H9 (cell line): ENCODE measurements at regions not wholly inside any gene's neighbourhood (a gene's known extent, or its start where the extent isn't known, plus 50 kb on each side); places are given as distances from the start of the nearest gene placed in this dataset.

ENCODE experiments used
- DNase-seq: peaks from one replicate; pipeline ENCODE4 v3.0.0-alpha.2; 2017
- H2AFZ ChIP-seq: one replicate; pipeline ENCODE4 v1.6.1; 2013; ENCODE audit warnings: mild to moderate bottlenecking, low read length, control low read depth, moderate library complexity
- H2AK5ac ChIP-seq: 2 replicates; pipeline ENCODE4 v1.6.1; 2013; ENCODE audit warnings: low read length, control low read depth, mixed read lengths; ENCODE audit not compliant: insufficient read length
- H2BK120ac ChIP-seq: one replicate; pipeline ENCODE4 v1.6.1; 2013; ENCODE audit warnings: low read depth, mild to moderate bottlenecking, low read length, control low read depth, inconsistent platforms; ENCODE audit not compliant: poor library complexity, severe bottlenecking
- H2BK12ac ChIP-seq: 2 replicates; pipeline ENCODE4 v1.6.1; 2013; ENCODE audit warnings: low read length, control low read depth, mixed read lengths, low read depth; ENCODE audit not compliant: insufficient read length
- H2BK15ac ChIP-seq: 2 replicates; pipeline ENCODE4 v1.6.1; 2013; ENCODE audit warnings: low read depth, low read length, control low read depth
- H2BK20ac ChIP-seq: one replicate; pipeline ENCODE4 v1.6.1; 2013; ENCODE audit warnings: low read depth, mild to moderate bottlenecking, low read length, control low read depth, inconsistent platforms; ENCODE audit not compliant: poor library complexity, severe bottlenecking
- H2BK5ac ChIP-seq: 2 replicates; pipeline ENCODE4 v1.6.1; 2013; ENCODE audit warnings: low read length, control low read depth, mixed read lengths; ENCODE audit not compliant: insufficient read length
- H3K14ac ChIP-seq: 2 replicates; pipeline ENCODE4 v1.6.1; 2013; ENCODE audit warnings: low read length, control low read depth; ENCODE audit not compliant: insufficient read depth
- H3K18ac ChIP-seq: 2 replicates; pipeline ENCODE4 v1.6.1; 2013; ENCODE audit warnings: low read depth, mild to moderate bottlenecking, mixed read lengths, low read length, control low read depth; ENCODE audit not compliant: insufficient read length
- H3K23ac ChIP-seq: 2 replicates; pipeline ENCODE4 v1.6.1; 2013; ENCODE audit warnings: low read length, control low read depth, mixed read lengths, low read depth; ENCODE audit not compliant: insufficient read length
- H3K23me2 ChIP-seq: 2 replicates; pipeline ENCODE4 v1.6.1; 2013; ENCODE audit warnings: low read depth, mild to moderate bottlenecking, mixed read lengths, low read length, control low read depth; ENCODE audit not compliant: insufficient read length, poor library complexity, severe bottlenecking
- H3K27ac ChIP-seq: 2 replicates; pipeline ENCODE4 v1.5.1; 2013; ENCODE audit warnings: low read length, control low read depth, mixed read lengths, low read depth; ENCODE audit not compliant: insufficient read length
- H3K27me3 ChIP-seq: 2 replicates; pipeline ENCODE4 v1.6.1; 2013; ENCODE audit warnings: low read length, control low read depth, inconsistent platforms; ENCODE audit not compliant: insufficient read depth
- H3K4ac ChIP-seq: 2 replicates; pipeline ENCODE4 v1.6.1; 2013; ENCODE audit warnings: low read depth, mild to moderate bottlenecking, control low read depth, inconsistent platforms, low read length, moderate library complexity
- H3K4me1 ChIP-seq: 2 replicates; pipeline ENCODE4 v1.6.1; 2013; ENCODE audit warnings: low read length, control low read depth, inconsistent platforms; ENCODE audit not compliant: insufficient read depth
- H3K4me2 ChIP-seq: 2 replicates; pipeline ENCODE4 v1.6.1; 2013; ENCODE audit warnings: low read length, control low read depth, mixed read lengths; ENCODE audit not compliant: insufficient read length, insufficient read depth
- H3K56ac ChIP-seq: 2 replicates; pipeline ENCODE4 v1.6.1; 2013; ENCODE audit warnings: low read depth, mild to moderate bottlenecking, mixed read lengths, low read length, control low read depth; ENCODE audit not compliant: insufficient read length
- H3K79me1 ChIP-seq: 2 replicates; pipeline ENCODE4 v1.6.1; 2013; ENCODE audit warnings: low read depth, mild to moderate bottlenecking, moderate library complexity, low read length, control low read depth, inconsistent platforms; ENCODE audit not compliant: insufficient read depth, poor library complexity, severe bottlenecking
- H3K79me2 ChIP-seq: 2 replicates; pipeline ENCODE4 v1.6.1; 2013; ENCODE audit warnings: low read length, control low read depth, inconsistent platforms; ENCODE audit not compliant: insufficient read depth
- H3K9ac ChIP-seq: 2 replicates; pipeline ENCODE4 v1.6.1; 2013; ENCODE audit warnings: low read length, control low read depth, mixed read lengths; ENCODE audit not compliant: insufficient read length; ENCODE audit errors: extremely low read depth
- H3K9me3 ChIP-seq: one replicate; pipeline ENCODE4 v1.6.1; 2013; ENCODE audit warnings: low read depth, low read length, inconsistent platforms; ENCODE audit not compliant: control insufficient read depth
- H3T11ph ChIP-seq: one replicate; pipeline ENCODE4 v1.6.1; 2013; ENCODE audit warnings: mild to moderate bottlenecking, low read length, control low read depth, inconsistent platforms
- H4K20me1 ChIP-seq: one replicate; pipeline ENCODE4 v1.6.1; 2013; ENCODE audit not compliant: control insufficient read depth, insufficient read length, insufficient read depth
- H4K5ac ChIP-seq: 2 replicates; pipeline ENCODE4 v1.6.1; 2013; ENCODE audit warnings: low read depth, mild to moderate bottlenecking, mixed read lengths, low read length, control low read depth; ENCODE audit not compliant: insufficient read length
- H4K8ac ChIP-seq: replicated peaks from 2 replicates; pipeline ENCODE4 v1.6.1; 2013; ENCODE audit warnings: low read length, control low read depth, mixed read lengths, low read depth; ENCODE audit not compliant: insufficient read length
- H4K91ac ChIP-seq: 2 replicates; pipeline ENCODE4 v1.6.1; 2013; ENCODE audit warnings: low read depth, mild to moderate bottlenecking, moderate library complexity, mixed read lengths, low read length, control low read depth; ENCODE audit not compliant: insufficient read length
- H3K27ac Mint-ChIP-seq, 3 experiments: 2 replicates in 2 of 3; 3 replicates in 1 of 3; pipeline ENCODE4 v1.8.0; 2020 to 2021; ENCODE audit warnings: mixed read lengths in 3 of 3, mild to moderate bottlenecking in 1 of 3, moderate library complexity in 1 of 3
- H3K27me3 Mint-ChIP-seq: 2 replicates; pipeline ENCODE4 v1.8.0; 2021; ENCODE audit warnings: low read depth, mild to moderate bottlenecking, moderate library complexity, mixed read lengths
- H3K36me3 Mint-ChIP-seq, 3 experiments: 2 replicates in 2 of 3; 3 replicates in 1 of 3; pipeline ENCODE4 v1.8.0; 2020 to 2021; ENCODE audit warnings: low read depth in 3 of 3, mixed read lengths in 3 of 3; ENCODE audit not compliant: insufficient read depth in 1 of 3
- H3K4me1 Mint-ChIP-seq, 2 experiments: 2 replicates each; pipeline ENCODE4 v1.8.0; 2020; ENCODE audit warnings: mixed read lengths in 2 of 2
- H3K4me3 Mint-ChIP-seq, 2 experiments: 2 replicates in 1 of 2; 3 replicates in 1 of 2; pipeline ENCODE4 v1.8.0; 2020 to 2021; ENCODE audit warnings: mild to moderate bottlenecking in 2 of 2, mixed read lengths in 2 of 2, moderate library complexity in 1 of 2
- H3K9me3 Mint-ChIP-seq, 2 experiments: 2 replicates in 1 of 2; 3 replicates in 1 of 2; pipeline ENCODE4 v1.8.0; 2020; ENCODE audit warnings: mild to moderate bottlenecking in 2 of 2, mixed read lengths in 2 of 2, moderate library complexity in 1 of 2
- whole genome bisulfite sequencing: extraction: QIAGEN DNeasy Blood & Tissue Kit; methylation state at CpG from one replicate; pipeline ENCODE4 v1.1.7; 2013; ENCODE audit warnings: missing lambda C conversion rate, low lambda C conversion rate, mixed read lengths; ENCODE audit not compliant: insufficient read length; ENCODE audit errors: extremely low coverage; 5-methylcytosine and 5-hydroxymethylcytosine counted together
- TF ChIP-seq, protein P1 (sequence below): fragments of 200-600 bp; sonication (generic); conservative IDR thresholded peaks from 3 replicates; pipeline ENCODE4 v1.8.0; 2021; ENCODE audit warnings: antibody characterized with exemption, mild to moderate bottlenecking

DNA sequence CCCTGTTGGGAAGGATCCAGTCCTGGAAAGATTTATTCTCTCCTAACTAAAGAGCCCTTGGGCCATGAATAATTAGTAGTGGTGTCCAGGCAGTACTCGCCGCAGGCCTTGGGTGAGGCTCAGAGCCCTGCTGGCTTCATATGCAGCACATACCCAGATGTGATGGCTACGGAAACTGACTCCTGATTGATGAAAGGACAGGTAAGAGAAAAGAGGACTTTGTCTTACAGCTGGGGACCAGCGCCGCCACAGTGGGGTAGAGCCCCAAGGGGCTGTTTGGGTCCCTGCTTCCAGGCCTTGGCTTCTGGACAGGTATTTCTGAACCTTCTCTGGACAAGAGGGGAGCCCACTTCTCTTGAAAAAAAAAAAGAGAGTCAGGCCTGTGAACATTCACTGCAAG is 1680.8 kb downstream of the EFNB2 start:
- Histone ChIP-seq H2BK5ac (no peak overlapping the region), H2AK5ac (no peak overlapping the region), H3K4ac (no peak overlapping the region), H3K18ac (no peak overlapping the region), H4K8ac (no peak overlapping the region), H3K56ac (no peak overlapping the region), H4K20me1 (no peaks in the 10 kb centered on the region), H3K4me2 (no peak overlapping the region), H3K14ac (no peak overlapping the region), H3K79me1 (no peaks in the 10 kb centered on the region), H2AFZ (no peak overlapping the region), H3K27me3 (no peaks in the 10 kb centered on the region), H2BK12ac (no peak overlapping the region), H3K4me1 (no peaks in the 10 kb centered on the region), H3K9ac (no peak overlapping the region), H2BK20ac (no peak overlapping the region), H4K91ac (no peak overlapping the region), H3K23me2 (no peaks in the 10 kb centered on the region), H3K23ac (no peak overlapping the region), H3K27ac (no peak overlapping the region), H4K5ac (no peak overlapping the region), H2BK15ac (no peak overlapping the region), H3T11ph (no peak overlapping the region), H3K9me3 (no peaks in the 10 kb centered on the region), H3K79me2 (no peaks in the 10 kb centered on the region), H2BK120ac (no peak overlapping the region)
- no peaks in the 10 kb centered on the region for H3K9me3 Mint-ChIP-seq
- H3K4me3 Mint-ChIP-seq = no peak overlapping the region
- WGBS = no CpG with 5 or more reads among the region's 5 CpGs
- TF ChIP-seq, protein P1, sequence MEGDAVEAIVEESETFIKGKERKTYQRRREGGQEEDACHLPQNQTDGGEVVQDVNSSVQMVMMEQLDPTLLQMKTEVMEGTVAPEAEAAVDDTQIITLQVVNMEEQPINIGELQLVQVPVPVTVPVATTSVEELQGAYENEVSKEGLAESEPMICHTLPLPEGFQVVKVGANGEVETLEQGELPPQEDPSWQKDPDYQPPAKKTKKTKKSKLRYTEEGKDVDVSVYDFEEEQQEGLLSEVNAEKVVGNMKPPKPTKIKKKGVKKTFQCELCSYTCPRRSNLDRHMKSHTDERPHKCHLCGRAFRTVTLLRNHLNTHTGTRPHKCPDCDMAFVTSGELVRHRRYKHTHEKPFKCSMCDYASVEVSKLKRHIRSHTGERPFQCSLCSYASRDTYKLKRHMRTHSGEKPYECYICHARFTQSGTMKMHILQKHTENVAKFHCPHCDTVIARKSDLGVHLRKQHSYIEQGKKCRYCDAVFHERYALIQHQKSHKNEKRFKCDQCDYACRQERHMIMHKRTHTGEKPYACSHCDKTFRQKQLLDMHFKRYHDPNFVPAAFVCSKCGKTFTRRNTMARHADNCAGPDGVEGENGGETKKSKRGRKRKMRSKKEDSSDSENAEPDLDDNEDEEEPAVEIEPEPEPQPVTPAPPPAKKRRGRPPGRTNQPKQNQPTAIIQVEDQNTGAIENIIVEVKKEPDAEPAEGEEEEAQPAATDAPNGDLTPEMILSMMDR = no peak
- no peak for DNase-seq
- no peak overlapping the region for H3K27ac Mint-ChIP-seq
- H3K4me1 Mint-ChIP-seq = peaks cover 0 to 6% of the 10 kb centered on the region in 2 experiments; a peak in 1 of 4 replicates
- no peaks in the 10 kb centered on the region; a peak in 1 of 7 replicates for H3K36me3 Mint-ChIP-seq
- H3K27me3 Mint-ChIP-seq = no peaks in the 10 kb centered on the region
